ENCODE measurements at regions not wholly inside any gene's neighbourhood (a gene's known extent, or its start where the extent isn't known, plus 50 kb on each side); places are given as distances from the start of the nearest gene placed in this dataset.
A peak's percentile ranks its signal among the peaks of the same experiment; 100 is the strongest.
"Not testable (repeated sequence)": the region's sequence is repeated elsewhere in the genome, so short reads cannot be mapped to it uniquely, and the experiment has no call there.

- POLR2A ChIA-PET: interaction anchor here (0.7 kb wide), 1 partner anchor 80 kb away, joined by 4 read pairs; no protein-coding TSS in a partner anchor
- peak; percentile 21; the same call in 1 of the 2 replicates for TF ChIP-seq SPI1 (IDR thresholded peaks at IDR 0.05; ENCODE audit: borderline replicate concordance, low read depth, low read length)
- 8% methylated on average over 4 of the region's 4 CpGs for WGBS (ENCODE audit: insufficient coverage, low coverage, missing lambda C conversion rate)
- H3K4me1 ChIP-seq (replicated peaks in 1 of 2; ENCODE audit: control insufficient read depth in 2 of 2, insufficient read depth in 2 of 2, low read length in 2 of 2); H3K9me1 ChIP-seq (ENCODE audit: control insufficient read depth, insufficient read depth, low read length); ATAC-seq; H3K4me2 ChIP-seq (ENCODE audit: insufficient read depth, low read length); H2AFZ ChIP-seq (ENCODE audit: low read depth, low read length); CTCF ChIA-PET (ENCODE audit: low intra/inter-chr PET ratio); FAIRE-seq; H3K79me2 ChIP-seq (ENCODE audit: control insufficient read depth, insufficient read depth, low read length); H3K9me3 ChIP-seq (replicated peaks; ENCODE audit: control insufficient read depth, insufficient read depth, low read depth, low read length); BruUV-seq (replicated peaks); in situ Hi-C loops (cut with MboI); H3K27ac ChIP-seq (ENCODE audit: extremely low read depth, low read depth, low read length); H4K20me1 ChIP-seq (replicated peaks; ENCODE audit: control insufficient read depth, insufficient read depth, low read length); intact Hi-C loops (cut with micrococcal nuclease); H3K4me3 ChIP-seq; DNase-seq (ENCODE audit: extremely low read depth in 1 of 4, low spot score in 3 of 4); H3K9ac ChIP-seq (ENCODE audit: insufficient read depth in 1 of 2, low read depth in 2 of 2, low read length in 2 of 2); H3K36me3 ChIP-seq (ENCODE audit: control insufficient read depth, insufficient read depth, low read length): not testable (repeated sequence)
- H3K27me3 ChIP-seq (ENCODE audit: control insufficient read depth in 2 of 2, insufficient read depth in 2 of 2, low read length in 2 of 2): peaks cover 5 to 14% of the 10 kb centered on the region in 2 experiments; a peak in 3 of 5 replicates
These were observed 106.2 kb upstream of the UNC5B start for GRCh38 chr10:71106151-71106550.

GRCh38 chr10:71107117-71107516 lies 105.3 kb upstream of the UNC5B start:
- H3K4me2 ChIP-seq (ENCODE audit: insufficient read depth, low read length); H2AFZ ChIP-seq (ENCODE audit: low read depth, low read length); H4K20me1 ChIP-seq (replicated peaks; ENCODE audit: control insufficient read depth, insufficient read depth, low read length); CTCF ChIA-PET (ENCODE audit: low intra/inter-chr PET ratio); BruUV-seq (replicated peaks); H3K4me3 ChIP-seq; DNase-seq (ENCODE audit: extremely low read depth in 1 of 4, low spot score in 3 of 4); FAIRE-seq; H3K9me1 ChIP-seq (ENCODE audit: control insufficient read depth, insufficient read depth, low read length); H3K9ac ChIP-seq (ENCODE audit: insufficient read depth in 1 of 2, low read depth in 2 of 2, low read length in 2 of 2); H3K9me3 ChIP-seq (replicated peaks; ENCODE audit: control insufficient read depth, insufficient read depth, low read depth, low read length); in situ Hi-C loops (cut with MboI); ATAC-seq; H3K36me3 ChIP-seq (ENCODE audit: control insufficient read depth, insufficient read depth, low read length); H3K4me1 ChIP-seq (replicated peaks in 1 of 2; ENCODE audit: control insufficient read depth in 2 of 2, insufficient read depth in 2 of 2, low read length in 2 of 2); intact Hi-C loops (cut with micrococcal nuclease); H3K79me2 ChIP-seq (ENCODE audit: control insufficient read depth, insufficient read depth, low read length); H3K27ac ChIP-seq (ENCODE audit: extremely low read depth, low read depth, low read length): not testable (repeated sequence)
- 2% methylated on average over 7 of the region's 7 CpGs for WGBS (ENCODE audit: insufficient coverage, low coverage, missing lambda C conversion rate)
- POLR2A ChIA-PET: interaction anchor here (0.6 kb wide), 1 partner anchor 24 kb away, joined by 3 read pairs; no protein-coding TSS in a partner anchor
- H3K27me3 ChIP-seq (ENCODE audit: control insufficient read depth in 2 of 2, insufficient read depth in 2 of 2, low read length in 2 of 2): peaks cover 5 to 14% of the 10 kb centered on the region in 2 experiments; a peak in 3 of 5 replicates

Measured in K562 (cell line).